ENCODE measurements at regions not wholly inside any gene's neighbourhood (a gene's known extent, or its start where the extent isn't known, plus 50 kb on each side); places are given as distances from the start of the nearest gene placed in this dataset.

DNA sequence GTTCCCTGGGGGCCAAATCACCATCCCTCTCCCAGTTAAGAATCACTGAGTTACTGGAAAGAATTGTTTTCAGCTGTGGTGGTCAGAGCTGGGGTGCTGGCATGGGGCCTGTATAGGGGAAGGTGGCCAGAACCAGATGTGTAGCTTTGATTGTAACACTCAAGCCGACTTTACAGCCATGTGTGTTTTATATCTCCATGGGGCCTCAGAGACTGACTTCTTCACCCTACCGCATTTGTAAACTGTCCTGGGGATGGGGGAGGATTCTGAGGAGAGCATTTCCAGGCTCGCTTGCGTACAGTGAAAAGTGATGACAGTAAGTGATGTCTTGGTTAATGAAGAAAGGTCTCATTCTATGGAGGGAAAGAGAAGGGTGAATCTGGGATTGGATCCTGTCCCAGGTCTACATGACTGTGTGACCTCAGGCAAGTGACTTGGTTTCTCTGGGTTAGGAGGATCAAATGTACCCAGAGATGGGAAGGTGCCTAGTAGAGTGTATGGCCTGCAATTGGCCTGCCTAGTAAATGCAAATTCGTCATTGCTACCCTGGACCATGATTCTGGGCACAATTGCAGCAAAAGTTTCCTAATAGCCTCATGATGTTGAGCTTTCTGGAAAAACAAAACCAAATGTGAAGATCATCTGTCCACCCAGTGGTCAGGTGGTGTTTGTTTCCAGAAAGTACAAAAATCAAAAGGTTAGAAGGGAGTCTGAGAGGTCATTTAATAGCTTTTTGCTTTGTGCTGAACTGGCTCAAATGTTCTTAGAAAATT, 49.7 kb upstream of the RCC2 start:
- TF ChIP-seq POLR2AphosphoS5 (IDR thresholded peaks at IDR 0.05), result no peak
- TF ChIP-seq POLR2A (IDR thresholded peaks at IDR 0.05), result no peak
- TF ChIP-seq, protein P1, sequence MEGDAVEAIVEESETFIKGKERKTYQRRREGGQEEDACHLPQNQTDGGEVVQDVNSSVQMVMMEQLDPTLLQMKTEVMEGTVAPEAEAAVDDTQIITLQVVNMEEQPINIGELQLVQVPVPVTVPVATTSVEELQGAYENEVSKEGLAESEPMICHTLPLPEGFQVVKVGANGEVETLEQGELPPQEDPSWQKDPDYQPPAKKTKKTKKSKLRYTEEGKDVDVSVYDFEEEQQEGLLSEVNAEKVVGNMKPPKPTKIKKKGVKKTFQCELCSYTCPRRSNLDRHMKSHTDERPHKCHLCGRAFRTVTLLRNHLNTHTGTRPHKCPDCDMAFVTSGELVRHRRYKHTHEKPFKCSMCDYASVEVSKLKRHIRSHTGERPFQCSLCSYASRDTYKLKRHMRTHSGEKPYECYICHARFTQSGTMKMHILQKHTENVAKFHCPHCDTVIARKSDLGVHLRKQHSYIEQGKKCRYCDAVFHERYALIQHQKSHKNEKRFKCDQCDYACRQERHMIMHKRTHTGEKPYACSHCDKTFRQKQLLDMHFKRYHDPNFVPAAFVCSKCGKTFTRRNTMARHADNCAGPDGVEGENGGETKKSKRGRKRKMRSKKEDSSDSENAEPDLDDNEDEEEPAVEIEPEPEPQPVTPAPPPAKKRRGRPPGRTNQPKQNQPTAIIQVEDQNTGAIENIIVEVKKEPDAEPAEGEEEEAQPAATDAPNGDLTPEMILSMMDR (IDR thresholded peaks at IDR 0.05), result no peak
- H3K36me3 ChIP-seq, result no peaks in the 10 kb centered on the region
- intact Hi-C loops (cut with DNase I), result loop anchor here (10.0 kb wide), 1 partner anchor 74 kb away; no protein-coding TSS in a partner anchor
- H3K27me3 ChIP-seq (replicated peaks; ENCODE audit: insufficient read depth), result no peaks in the 10 kb centered on the region
- no peaks in the 10 kb centered on the region for H3K4me1 ChIP-seq (replicated peaks)
- 72% methylated on average over 5 of the region's 5 CpGs for WGBS
- no peak overlapping the region for H3K4me3 ChIP-seq
- no peaks in the 10 kb centered on the region for H3K9me3 ChIP-seq
- no peak for DNase-seq (ENCODE audit: low spot score)
- no peak overlapping the region for H3K27ac ChIP-seq

Data from prostate gland (tissue), 2 donors.